ENCODE measurements at regions not wholly inside any gene's neighbourhood (a gene's known extent, or its start where the extent isn't known, plus 50 kb on each side); places are given as distances from the start of the nearest gene placed in this dataset.

- Histone ChIP-seq H3K36me3 (ENCODE audit: control insufficient read depth, insufficient read depth, low read length) (no peaks in the 10 kb centered on the region), H3K4me3 (ENCODE audit: low read depth, low read length) (no peak overlapping the region), H3K4me1 (ENCODE audit: control insufficient read depth, insufficient read depth, low read length) (peaks cover 3% of the 10 kb centered on the region; the same call in 1 of the 2 replicates), H3K27ac (ENCODE audit: low read depth, low read length) (no peak overlapping the region), H3K27me3 (ENCODE audit: control insufficient read depth, insufficient read depth, low read length) (no peaks in the 10 kb centered on the region), H3K9ac (ENCODE audit: low read depth, low read length) (no peak overlapping the region), H3K9me3 (ENCODE audit: control insufficient read depth, insufficient read depth, low read length) (no peaks in the 10 kb centered on the region)
Observed at GRCh38 chr18:24936691-24937090, 415.3 kb downstream of the ZNF521 start.

GRCh38 chr18:24937639-24938275, 414.2 kb downstream of the ZNF521 start:
- no peak overlapping the region for H3K27ac ChIP-seq (ENCODE audit: low read depth, low read length)
- H3K4me3 ChIP-seq (ENCODE audit: low read depth, low read length), result no peak overlapping the region
- H3K27me3 ChIP-seq (ENCODE audit: control insufficient read depth, insufficient read depth, low read length), result no peaks in the 10 kb centered on the region
- no peak overlapping the region for H3K9ac ChIP-seq (ENCODE audit: low read depth, low read length)
- H3K9me3 ChIP-seq (ENCODE audit: control insufficient read depth, insufficient read depth, low read length), result no peaks in the 10 kb centered on the region
- no peaks in the 10 kb centered on the region for H3K36me3 ChIP-seq (ENCODE audit: control insufficient read depth, insufficient read depth, low read length)
- H3K4me1 ChIP-seq (ENCODE audit: control insufficient read depth, insufficient read depth, low read length), result no peaks in the 10 kb centered on the region

GRCh38 chr18:24940416-24940815, 411.6 kb downstream of the ZNF521 start:
- H3K4me3 ChIP-seq (ENCODE audit: low read depth, low read length), result no peak overlapping the region
- H3K9ac ChIP-seq (ENCODE audit: low read depth, low read length), result no peak overlapping the region
- H3K9me3 ChIP-seq (ENCODE audit: control insufficient read depth, insufficient read depth, low read length), result no peaks in the 10 kb centered on the region
- no peaks in the 10 kb centered on the region for H3K36me3 ChIP-seq (ENCODE audit: control insufficient read depth, insufficient read depth, low read length)
- no peaks in the 10 kb centered on the region for H3K4me1 ChIP-seq (ENCODE audit: control insufficient read depth, insufficient read depth, low read length)
- no peak overlapping the region for H3K27ac ChIP-seq (ENCODE audit: low read depth, low read length)
- no peaks in the 10 kb centered on the region for H3K27me3 ChIP-seq (ENCODE audit: control insufficient read depth, insufficient read depth, low read length)

- Histone ChIP-seq H3K9ac (ENCODE audit: low read depth, low read length) (no peak overlapping the region), H3K27ac (ENCODE audit: low read depth, low read length) (no peak overlapping the region), H3K4me1 (ENCODE audit: control insufficient read depth, insufficient read depth, low read length) (no peaks in the 10 kb centered on the region), H3K9me3 (ENCODE audit: control insufficient read depth, insufficient read depth, low read length) (no peaks in the 10 kb centered on the region), H3K36me3 (ENCODE audit: control insufficient read depth, insufficient read depth, low read length) (no peaks in the 10 kb centered on the region), H3K27me3 (ENCODE audit: control insufficient read depth, insufficient read depth, low read length) (no peaks in the 10 kb centered on the region), H3K4me3 (ENCODE audit: low read depth, low read length) (no peak overlapping the region)
Observed at GRCh38 chr18:24941174-24941951, 410.6 kb downstream of the ZNF521 start.

- Histone ChIP-seq H3K9ac (ENCODE audit: low read depth, low read length) (no peak overlapping the region), H3K27me3 (ENCODE audit: control insufficient read depth, insufficient read depth, low read length) (no peaks in the 10 kb centered on the region), H3K27ac (ENCODE audit: low read depth, low read length) (no peak overlapping the region), H3K4me3 (ENCODE audit: low read depth, low read length) (no peak overlapping the region), H3K9me3 (ENCODE audit: control insufficient read depth, insufficient read depth, low read length) (no peaks in the 10 kb centered on the region), H3K4me1 (ENCODE audit: control insufficient read depth, insufficient read depth, low read length) (0 out of 2 replicates have a peak, but pooled peaks cover 1% of the 10 kb centered on the region), H3K36me3 (ENCODE audit: control insufficient read depth, insufficient read depth, low read length) (no peaks in the 10 kb centered on the region)
Observed at GRCh38 chr18:24942144-24942543, 409.8 kb downstream of the ZNF521 start.

GRCh38 chr18:24947521-24948305, 404.3 kb downstream of the ZNF521 start:
- Histone ChIP-seq H3K4me1 (ENCODE audit: control insufficient read depth, insufficient read depth, low read length) (peaks cover 17% of the 10 kb centered on the region), H3K9me3 (ENCODE audit: control insufficient read depth, insufficient read depth, low read length) (no peaks in the 10 kb centered on the region), H3K4me3 (ENCODE audit: low read depth, low read length) (no peak overlapping the region), H3K9ac (ENCODE audit: low read depth, low read length) (no peak overlapping the region), H3K27me3 (ENCODE audit: control insufficient read depth, insufficient read depth, low read length) (peaks cover 24% of the 10 kb centered on the region), H3K36me3 (ENCODE audit: control insufficient read depth, insufficient read depth, low read length) (no peaks in the 10 kb centered on the region), H3K27ac (ENCODE audit: low read depth, low read length) (no peak overlapping the region)

GRCh38 chr18:24949908-24950307, 402.1 kb downstream of the ZNF521 start:
- H3K36me3 ChIP-seq (ENCODE audit: control insufficient read depth, insufficient read depth, low read length), result no peaks in the 10 kb centered on the region
- H3K9ac ChIP-seq (ENCODE audit: low read depth, low read length), result no peak overlapping the region
- H3K4me3 ChIP-seq (ENCODE audit: low read depth, low read length), result no peak overlapping the region
- H3K27ac ChIP-seq (ENCODE audit: low read depth, low read length), result peak overlapping the region; percentile 7
- H3K9me3 ChIP-seq (ENCODE audit: control insufficient read depth, insufficient read depth, low read length), result no peaks in the 10 kb centered on the region
- H3K27me3 ChIP-seq (ENCODE audit: control insufficient read depth, insufficient read depth, low read length), result peaks cover 24% of the 10 kb centered on the region
- H3K4me1 ChIP-seq (ENCODE audit: control insufficient read depth, insufficient read depth, low read length), result peaks cover 21% of the 10 kb centered on the region

GRCh38 chr18:24954341-24954740, 397.6 kb downstream of the ZNF521 start:
- Histone ChIP-seq H3K27ac (ENCODE audit: low read depth, low read length) (no peak overlapping the region), H3K36me3 (ENCODE audit: control insufficient read depth, insufficient read depth, low read length) (no peaks in the 10 kb centered on the region), H3K4me3 (ENCODE audit: low read depth, low read length) (no peak overlapping the region), H3K4me1 (ENCODE audit: control insufficient read depth, insufficient read depth, low read length) (peaks cover 13% of the 10 kb centered on the region; the same call in 1 of the 2 replicates), H3K27me3 (ENCODE audit: control insufficient read depth, insufficient read depth, low read length) (peaks cover 11% of the 10 kb centered on the region), H3K9ac (ENCODE audit: low read depth, low read length) (no peak overlapping the region), H3K9me3 (ENCODE audit: control insufficient read depth, insufficient read depth, low read length) (no peaks in the 10 kb centered on the region)

GRCh38 chr18:24958001-24958400, 394.0 kb downstream of the ZNF521 start:
- H3K36me3 ChIP-seq (ENCODE audit: control insufficient read depth, insufficient read depth, low read length), result no peaks in the 10 kb centered on the region
- no peak overlapping the region for H3K9ac ChIP-seq (ENCODE audit: low read depth, low read length)
- H3K9me3 ChIP-seq (ENCODE audit: control insufficient read depth, insufficient read depth, low read length), result no peaks in the 10 kb centered on the region
- no peak overlapping the region for H3K4me3 ChIP-seq (ENCODE audit: low read depth, low read length)
- peaks cover 4% of the 10 kb centered on the region; the same call in 1 of the 2 replicates for H3K4me1 ChIP-seq (ENCODE audit: control insufficient read depth, insufficient read depth, low read length)
- no peak overlapping the region for H3K27ac ChIP-seq (ENCODE audit: low read depth, low read length)
- H3K27me3 ChIP-seq (ENCODE audit: control insufficient read depth, insufficient read depth, low read length), result no peaks in the 10 kb centered on the region

- no peaks in the 10 kb centered on the region for H3K27me3 ChIP-seq (ENCODE audit: control insufficient read depth, insufficient read depth, low read length)
- H3K36me3 ChIP-seq (ENCODE audit: control insufficient read depth, insufficient read depth, low read length), result no peaks in the 10 kb centered on the region
- no peaks in the 10 kb centered on the region for H3K9me3 ChIP-seq (ENCODE audit: control insufficient read depth, insufficient read depth, low read length)
- no peak overlapping the region for H3K27ac ChIP-seq (ENCODE audit: low read depth, low read length)
- H3K9ac ChIP-seq (ENCODE audit: low read depth, low read length), result no peak overlapping the region
- no peak overlapping the region for H3K4me3 ChIP-seq (ENCODE audit: low read depth, low read length)
- H3K4me1 ChIP-seq (ENCODE audit: control insufficient read depth, insufficient read depth, low read length), result peaks cover 4% of the 10 kb centered on the region; the same call in 1 of the 2 replicates
Observed at GRCh38 chr18:24959051-24959476, 392.9 kb downstream of the ZNF521 start.

GRCh38 chr18:24964216-24964615, 387.8 kb downstream of the ZNF521 start:
- H3K27me3 ChIP-seq (ENCODE audit: control insufficient read depth, insufficient read depth, low read length), result no peaks in the 10 kb centered on the region

More at GRCh38 chr18:24964216-24964615, 387.8 kb downstream of the ZNF521 start:
- H3K9me3 ChIP-seq (ENCODE audit: control insufficient read depth, insufficient read depth, low read length), result no peaks in the 10 kb centered on the region
- H3K36me3 ChIP-seq (ENCODE audit: control insufficient read depth, insufficient read depth, low read length), result no peaks in the 10 kb centered on the region
- no peaks in the 10 kb centered on the region for H3K4me1 ChIP-seq (ENCODE audit: control insufficient read depth, insufficient read depth, low read length)
- no peak overlapping the region for H3K4me3 ChIP-seq (ENCODE audit: low read depth, low read length)
- H3K9ac ChIP-seq (ENCODE audit: low read depth, low read length), result no peak overlapping the region
- no peak overlapping the region for H3K27ac ChIP-seq (ENCODE audit: low read depth, low read length)
